ENCODE measurements at regions not wholly inside any gene's neighbourhood (a gene's known extent, or its start where the extent isn't known, plus 50 kb on each side); places are given as distances from the start of the nearest gene placed in this dataset.
"Not testable (repeated sequence)": the region's sequence is repeated elsewhere in the genome, so short reads cannot be mapped to it uniquely, and the experiment has no call there.

DNA sequence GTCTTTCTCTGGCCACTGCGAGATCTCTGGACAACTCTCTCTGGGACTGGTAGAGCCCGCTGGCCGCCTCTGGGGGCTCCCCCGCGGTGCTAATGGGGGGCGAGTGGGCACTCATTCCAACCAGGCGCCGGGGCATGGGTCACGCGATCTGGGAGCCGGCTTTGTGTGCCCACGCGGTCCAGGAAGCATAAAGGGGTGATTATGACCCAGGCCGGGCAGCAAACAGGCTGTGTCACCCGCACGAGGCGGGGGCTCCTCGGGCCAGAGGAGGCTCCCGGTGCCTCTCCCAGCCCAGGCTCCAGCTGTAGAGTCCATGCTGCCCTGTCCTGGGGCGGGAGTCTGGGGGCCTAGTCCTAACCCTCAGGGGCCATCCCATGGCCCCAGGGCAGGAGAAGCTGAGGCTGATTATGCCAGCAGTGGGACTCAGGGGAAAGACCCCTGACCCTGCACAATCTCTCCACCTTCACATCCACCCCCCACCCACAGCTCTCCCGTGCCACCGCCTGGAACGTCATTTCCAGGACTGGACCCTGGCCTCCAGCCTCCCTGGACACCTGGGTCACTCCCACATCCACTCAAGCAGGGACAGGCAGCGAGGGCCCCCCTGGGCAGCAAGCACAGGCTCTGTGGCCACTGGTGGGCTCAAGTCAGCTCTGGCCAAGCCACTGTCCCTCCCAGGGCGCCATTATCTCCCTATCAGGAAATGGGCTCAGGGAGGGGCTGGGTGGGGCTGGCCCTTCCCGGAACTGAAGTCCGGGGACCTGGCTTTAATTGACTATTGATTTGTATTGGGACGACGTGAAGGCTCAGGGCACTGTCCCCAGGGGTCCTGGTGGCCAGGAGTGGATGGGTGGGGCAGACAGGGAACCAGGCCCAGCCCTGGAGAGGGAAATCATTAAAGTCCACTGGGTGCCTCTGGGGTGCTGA lies 50.0 kb downstream of the PTPRS start:
- DNase-seq: no peak

DNA sequence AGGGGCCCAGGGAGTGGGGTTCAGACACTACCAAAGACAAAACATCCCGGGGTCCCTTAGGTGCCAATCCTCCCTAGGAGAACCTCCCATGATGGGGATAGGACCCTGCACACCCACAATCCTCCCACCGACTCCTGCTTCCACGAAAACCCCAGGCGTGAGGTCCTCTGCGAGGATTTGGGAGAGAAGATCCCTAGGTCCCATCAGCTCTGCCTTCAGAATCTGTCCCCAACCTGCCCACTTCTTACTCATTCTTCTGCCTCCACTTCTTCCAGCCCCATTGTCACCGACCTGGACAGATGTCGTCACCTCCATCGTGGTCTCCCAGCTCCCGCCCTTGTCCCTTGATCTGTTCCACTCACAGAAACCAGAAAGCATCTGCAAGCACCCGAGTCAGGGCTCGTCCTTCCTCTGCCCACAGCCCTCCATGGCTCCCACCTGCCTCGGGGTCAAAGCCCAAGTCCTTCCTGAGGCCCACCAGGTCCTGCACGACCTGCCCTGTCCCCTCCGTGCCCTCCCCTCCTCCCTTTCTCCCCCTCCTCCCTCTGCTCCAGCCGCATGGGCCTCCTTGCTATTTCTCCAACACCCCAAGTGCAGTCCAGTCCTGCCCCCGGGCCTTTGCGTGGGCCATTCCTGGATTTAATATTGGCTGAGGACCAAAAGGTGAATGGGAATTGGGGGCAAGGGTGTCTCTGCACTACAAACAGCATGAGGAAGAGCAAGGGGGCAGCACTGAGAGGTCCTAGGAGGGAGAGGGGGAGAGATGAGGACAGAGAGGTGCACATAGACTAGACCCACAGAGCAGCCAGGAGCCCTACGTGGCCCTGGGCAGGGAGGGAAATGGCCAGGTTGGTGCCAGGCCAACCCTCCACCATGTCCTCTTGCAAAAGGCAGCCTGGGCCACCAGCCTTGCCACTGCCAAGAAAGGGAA lies 51.3 kb downstream of the PTPRS start:
- no peak for DNase-seq

- no peak for DNase-seq
Measured at GRCh38 chr19:5288347-5288739, 52.3 kb downstream of the PTPRS start.

DNA sequence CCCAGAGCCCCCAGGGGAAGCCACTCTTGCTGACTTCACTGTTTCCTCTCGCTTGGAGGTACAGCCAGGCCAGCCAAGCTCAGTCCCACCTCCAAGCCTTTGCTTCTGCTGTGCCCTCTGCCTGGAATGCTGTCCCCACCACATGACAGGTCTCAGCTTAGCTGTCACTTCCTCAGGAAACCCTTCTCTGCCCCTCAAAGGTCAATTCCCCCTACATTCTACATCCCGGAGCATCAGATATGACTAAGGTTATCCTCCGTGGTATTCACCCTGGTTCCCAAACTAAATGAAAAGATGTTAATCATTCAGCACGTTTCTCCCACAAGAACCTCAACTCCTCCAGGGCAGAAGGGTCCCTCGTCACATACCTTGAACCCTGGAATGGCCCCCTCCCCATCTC lies 53.5 kb downstream of the PTPRS start:
- no peak for DNase-seq

DNA sequence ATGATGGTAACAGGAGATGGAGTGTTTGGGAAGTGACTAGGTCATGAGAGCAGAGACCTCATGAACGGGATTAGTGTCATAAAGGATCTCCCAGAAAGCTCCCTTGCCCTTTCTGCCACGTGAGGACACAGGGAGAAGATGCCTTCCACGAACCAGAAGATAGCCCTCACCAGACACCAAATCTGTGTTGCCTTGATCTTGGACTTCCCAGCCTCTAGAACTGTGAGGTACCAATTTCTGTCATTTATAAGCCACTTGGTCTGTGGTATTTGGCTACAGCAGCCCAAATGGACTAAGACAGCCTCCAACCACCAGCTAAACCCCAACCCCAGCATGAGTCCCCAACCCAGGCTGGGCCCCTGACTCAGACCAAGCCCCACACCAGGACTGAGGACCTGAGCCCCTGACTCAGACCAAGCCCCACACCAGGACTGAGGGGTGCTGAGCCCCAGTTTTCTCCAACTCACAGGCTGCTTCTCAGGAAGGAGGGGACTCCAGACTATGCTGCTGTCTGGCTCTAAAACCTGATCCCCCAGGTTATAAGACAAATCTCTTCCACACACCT lies 54.1 kb downstream of the PTPRS start:
- no peak for DNase-seq

GRCh38 chr19:5285955-5286354 lies 54.7 kb downstream of the PTPRS start:
- DNase-seq: no peak

- no peak for DNase-seq
Measured at GRCh38 chr19:5285311-5285710, 55.3 kb downstream of the PTPRS start.

- no peak for DNase-seq
Measured at GRCh38 chr19:5282901-5283300, 57.7 kb downstream of the PTPRS start.

DNA sequence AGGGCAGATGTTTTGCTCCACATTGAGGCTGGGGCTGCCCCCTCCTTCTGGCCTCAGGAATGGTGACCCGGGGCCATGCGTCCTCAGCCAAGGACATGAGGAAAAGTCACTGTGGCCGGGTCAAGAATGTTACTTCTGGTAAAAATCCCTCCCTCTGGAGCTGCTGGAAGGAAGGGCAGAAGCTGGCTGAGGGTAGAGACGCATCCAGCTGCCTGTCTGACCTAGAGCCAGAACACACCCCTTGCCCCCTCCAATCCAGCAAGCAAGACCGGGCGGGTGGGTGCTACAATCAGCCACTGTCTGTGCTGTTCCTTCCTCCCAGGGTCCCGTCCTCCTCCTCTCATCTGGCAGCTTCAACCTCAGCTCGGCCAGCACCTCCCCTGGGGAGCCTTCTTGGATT lies 59.0 kb downstream of the PTPRS start:
- DNase-seq: no peak

- DNase-seq: not testable (repeated sequence)
Measured at GRCh38 chr19:5275668-5276067, 64.9 kb downstream of the PTPRS start.

GRCh38 chr19:5273782-5274181 lies 66.8 kb downstream of the PTPRS start:
- DNase-seq: no peak

DNA sequence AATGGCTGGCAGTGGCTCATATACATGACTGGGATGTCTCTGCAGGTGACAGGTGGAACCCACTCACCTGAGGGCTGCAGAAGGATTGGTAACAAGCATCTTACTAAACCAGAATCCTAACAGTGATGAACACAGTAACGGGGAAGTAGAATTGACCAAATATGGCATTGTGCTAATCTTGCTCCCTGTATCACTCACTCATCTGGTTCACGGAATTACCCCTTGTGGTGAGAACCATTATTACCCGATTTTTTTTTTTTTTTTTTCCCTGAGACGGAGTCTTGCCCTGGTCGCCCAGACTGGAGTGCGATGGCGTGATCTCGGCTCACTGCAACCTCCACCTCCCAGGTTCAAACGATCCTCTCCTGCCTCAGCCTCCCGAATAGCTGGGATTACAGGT lies 69.5 kb downstream of the PTPRS start:
- DNase-seq: no peak

DNA sequence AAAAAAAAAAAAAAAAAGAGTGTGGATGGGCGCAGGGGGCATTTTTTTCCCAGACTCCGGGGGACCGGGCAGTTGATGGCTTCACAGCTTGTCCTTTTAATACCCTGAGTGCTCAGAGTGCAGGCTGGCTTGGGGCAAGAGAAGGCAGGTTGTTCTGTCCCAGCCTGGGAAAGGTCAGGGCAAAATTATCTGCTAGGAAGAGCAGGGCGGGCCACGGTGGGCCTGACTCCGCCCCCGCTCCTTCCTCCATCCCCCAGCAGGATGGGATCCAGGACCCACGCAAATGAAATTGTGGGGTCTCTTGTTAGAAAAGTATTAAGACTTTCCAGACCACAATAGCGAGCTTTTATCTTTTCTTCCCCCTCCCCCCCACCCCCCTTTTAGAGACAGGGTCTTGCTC lies 70.7 kb downstream of the PTPRS start:
- no peak for DNase-seq

DNA sequence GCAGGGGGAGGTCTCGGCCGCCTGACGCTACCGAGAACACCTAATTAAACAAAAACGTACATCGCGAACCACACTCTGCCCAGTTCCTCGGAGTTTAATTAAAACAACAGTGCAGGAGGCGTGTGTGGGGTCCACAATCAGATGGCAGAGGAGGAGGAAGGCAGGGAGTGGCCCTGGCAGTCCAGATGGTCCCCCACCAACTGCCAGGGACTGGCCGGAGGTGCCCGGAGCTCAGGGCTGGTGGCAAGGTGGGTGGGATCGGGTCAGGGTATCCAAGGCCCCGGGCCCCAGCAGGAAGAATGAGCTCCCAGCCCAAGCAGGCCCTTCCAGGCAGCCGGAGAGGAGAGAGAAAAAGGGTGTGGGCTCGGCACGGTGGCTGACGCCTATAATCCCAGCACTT lies 71.3 kb downstream of the PTPRS start:
- DNase-seq: no peak

GRCh38 chr19:5268801-5269200 lies 71.8 kb downstream of the PTPRS start:
- DNase-seq: no peak

- DNase-seq: no peak
Measured at GRCh38 chr19:5265260-5265659, 75.4 kb downstream of the PTPRS start.

DNA sequence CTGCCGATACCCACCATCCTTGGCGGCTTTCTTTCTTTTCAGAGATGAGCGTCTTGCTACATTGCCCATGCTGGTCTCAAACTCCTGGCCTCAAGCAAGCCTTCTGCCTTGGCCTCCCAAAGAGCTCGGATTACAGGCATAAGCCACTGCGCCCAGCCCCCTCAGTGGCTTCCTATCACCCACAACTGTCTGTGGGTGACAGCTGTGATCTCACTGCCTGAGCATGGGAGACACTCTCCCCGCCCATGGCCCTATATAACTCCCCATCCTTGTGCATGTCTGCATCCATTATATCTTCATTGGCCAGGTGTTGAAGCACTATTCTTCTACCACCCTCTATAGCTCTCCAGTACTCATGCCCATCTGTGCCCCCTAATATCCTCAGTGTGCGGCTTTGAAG lies 76.2 kb downstream of the PTPRS start:
- no peak for DNase-seq

DNA sequence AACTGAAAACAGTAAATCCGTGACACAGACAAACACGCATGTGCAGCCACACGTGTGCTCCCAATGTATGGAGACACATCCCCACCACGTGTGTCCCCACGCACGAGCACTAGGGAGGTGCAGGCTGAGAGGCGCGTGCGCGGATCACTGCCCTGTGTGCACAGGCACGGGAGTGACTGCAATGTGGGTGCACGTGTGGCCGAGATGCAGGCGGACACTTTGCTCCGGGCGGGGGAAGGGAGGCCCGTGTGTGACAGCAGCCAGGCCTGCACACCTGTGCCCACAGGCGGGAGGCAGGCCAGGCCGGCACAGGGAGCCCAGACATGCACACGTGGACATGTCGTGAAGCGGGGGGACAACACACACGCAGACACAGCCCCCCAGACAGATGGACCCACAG lies 77.0 kb downstream of the PTPRS start:
- no peak for DNase-seq

DNA sequence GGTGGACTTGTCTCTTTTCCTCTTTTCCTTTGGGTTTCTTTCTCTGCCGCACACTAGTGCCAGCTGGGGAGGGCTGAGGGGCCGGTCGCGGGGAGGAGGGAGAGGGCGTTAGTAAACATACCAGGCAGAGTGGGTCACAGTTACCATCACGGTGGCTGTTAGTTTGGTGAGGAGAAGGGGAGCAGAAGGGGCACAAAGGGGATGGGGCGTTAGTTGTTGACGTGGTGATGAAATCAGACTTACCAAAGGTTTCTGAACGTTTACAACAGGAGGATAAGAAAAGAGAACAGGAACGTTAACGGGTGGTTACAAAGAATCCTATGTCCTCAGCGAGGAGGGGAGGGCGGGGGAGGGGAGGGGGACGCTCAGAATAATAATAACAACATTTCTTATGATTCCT lies 77.9 kb downstream of the PTPRS start:
- DNase-seq: no peak

DNA sequence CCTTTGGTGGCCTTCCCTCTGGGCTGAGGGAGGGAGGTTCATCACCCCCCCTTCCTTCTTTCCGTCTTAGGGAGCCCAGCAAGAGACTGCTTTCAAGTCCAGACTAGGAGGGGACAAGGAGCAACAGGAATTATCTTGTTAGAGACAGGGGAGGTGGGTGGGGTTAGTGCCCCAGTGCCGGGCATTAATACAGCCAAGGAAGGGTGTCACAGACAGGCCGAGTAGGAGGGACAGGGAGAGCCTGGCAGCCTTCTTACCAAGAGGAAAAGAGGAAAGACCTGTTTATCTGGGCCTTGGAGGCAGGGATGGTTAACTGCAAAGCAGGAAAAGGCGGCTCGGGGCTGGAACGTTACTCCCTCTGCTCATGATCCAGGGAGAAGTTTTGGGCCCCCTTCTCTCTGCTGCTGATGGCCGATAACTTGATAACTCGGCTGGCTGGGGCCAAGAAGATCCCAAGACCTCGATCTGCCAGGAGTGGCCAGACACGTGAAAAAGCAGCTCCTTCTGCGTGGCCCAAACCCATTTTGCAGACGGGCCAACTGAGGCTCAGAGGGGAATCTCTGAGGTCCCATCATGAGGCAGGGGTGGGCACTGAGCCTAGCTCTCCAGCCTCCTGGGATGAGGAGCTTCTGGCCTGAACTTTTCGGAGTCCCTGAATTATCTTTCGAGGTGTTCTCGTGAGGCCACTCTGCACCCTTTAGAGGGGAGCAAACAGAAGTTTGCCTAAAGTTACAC lies 79.3 kb downstream of the PTPRS start:
- no peak for DNase-seq

DNA sequence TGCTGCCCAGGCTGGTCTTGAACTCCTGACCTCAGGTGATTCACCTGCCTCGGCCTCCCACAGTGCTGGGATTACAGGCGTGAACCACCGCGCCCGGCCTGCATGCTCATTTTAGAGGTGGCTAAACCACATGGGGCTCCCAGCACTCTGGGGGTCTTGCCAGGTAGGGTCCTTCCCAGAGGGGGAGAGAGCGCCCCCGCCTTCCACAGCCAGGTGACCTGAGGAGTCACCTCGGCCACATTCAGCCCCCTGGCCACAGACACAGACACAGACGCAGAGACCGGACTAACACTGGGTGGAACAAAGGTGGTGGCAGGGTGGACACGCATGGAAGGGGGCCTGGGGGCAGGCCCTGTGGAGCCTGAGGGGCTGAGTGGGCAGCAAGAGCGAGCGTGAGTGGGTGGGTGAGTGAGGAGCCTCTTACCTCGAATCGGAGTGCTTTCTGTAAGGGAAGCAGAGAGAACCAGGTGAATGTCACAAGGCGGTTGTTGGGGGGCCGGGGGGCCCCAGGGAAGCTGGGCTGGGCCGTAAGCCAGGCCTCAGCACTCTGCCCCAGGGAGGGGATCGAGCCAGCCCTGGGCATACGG lies 80.1 kb downstream of the PTPRS start:
- DNase-seq: no peak

DNA sequence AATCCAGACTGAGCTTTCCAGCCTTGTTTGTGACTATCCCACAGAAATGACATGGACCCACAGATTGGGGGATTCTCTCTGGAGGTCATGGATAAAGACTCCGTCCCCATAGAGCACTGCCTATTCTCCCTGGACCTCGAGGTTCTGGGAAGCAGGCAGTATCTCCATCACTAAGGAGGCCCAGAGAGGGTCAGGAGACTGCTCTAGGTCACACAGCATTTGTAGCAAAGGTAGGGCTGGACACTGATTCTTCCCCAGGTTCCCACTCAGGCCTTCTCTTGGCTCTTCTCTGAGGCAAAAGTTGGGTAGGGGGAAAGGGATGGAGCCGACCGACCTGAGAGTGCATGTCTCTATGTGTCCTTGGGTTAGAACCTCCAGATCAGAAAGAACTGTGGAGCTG lies 80.9 kb downstream of the PTPRS start:
- no peak for DNase-seq

All from CD4-positive, alpha-beta T cell treated with Interleukin-12 subunit alpha and Interleukin-12 subunit beta, for 1 hour (primary cell).